ELF-1 (cell line): ENCODE measurements at regions not wholly inside any gene's neighbourhood (a gene's known extent, or its start where the extent isn't known, plus 50 kb on each side); places are given as distances from the start of the nearest gene placed in this dataset.

Source experiments
- DNase-seq: peaks from one replicate; pipeline ENCODE4 v3.0.0-alpha.2; 2016; ENCODE audit warnings: low read depth, low spot score

- DNase-seq, result no peak
Measured at GRCh38 chr7:46812101-46812675, 769.7 kb downstream of the TNS3 start.

DNA sequence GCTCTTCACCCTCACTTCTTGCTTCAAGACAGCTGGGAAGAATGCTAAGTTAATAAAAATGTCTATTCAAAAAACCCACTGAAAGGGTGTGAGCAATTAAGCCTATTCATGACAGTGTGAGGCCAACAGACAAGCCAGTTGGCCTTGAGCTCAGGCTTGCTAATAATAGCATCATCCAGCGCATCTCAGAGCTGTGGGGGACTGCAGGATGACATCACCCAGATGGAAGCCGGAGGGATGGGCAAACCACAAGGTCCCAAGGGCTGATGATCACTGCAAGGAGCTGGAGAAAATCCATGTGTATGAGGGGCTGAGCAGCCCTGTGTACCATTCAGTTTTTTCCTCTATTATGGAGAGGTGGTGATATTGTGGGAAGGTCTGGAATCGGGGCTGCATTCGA lies 770.4 kb downstream of the TNS3 start:
- DNase-seq, result no peak

GRCh38 chr7:46810986-46811385 lies 770.9 kb downstream of the TNS3 start:
- DNase-seq, result no peak

GRCh38 chr7:46809886-46810285 lies 772.0 kb downstream of the TNS3 start:
- peak; percentile 53 for DNase-seq

GRCh38 chr7:46806856-46807255 lies 775.1 kb downstream of the TNS3 start:
- DNase-seq, result no peak

GRCh38 chr7:46802479-46802878 lies 779.4 kb downstream of the TNS3 start:
- no peak for DNase-seq

DNA sequence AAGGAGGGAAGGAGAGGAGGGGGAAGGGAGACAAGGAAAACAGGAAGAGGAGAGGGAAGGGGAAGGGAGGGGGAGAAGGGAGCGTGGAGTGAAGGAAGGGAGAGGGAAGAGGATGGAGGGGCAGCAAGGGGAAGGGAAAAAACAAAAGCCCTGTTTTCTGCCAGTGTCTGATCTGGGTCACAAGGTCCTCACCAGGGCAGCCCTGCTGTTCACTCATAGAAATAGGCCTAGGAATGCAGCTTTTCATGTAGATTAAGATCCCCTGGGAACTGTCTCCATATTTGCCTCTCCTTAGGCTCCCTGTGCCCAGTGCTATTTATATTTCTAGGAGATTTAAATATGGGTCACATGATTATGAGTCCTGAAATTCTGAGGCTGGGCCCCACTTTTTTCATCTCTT lies 790.7 kb downstream of the TNS3 start:
- DNase-seq, result no peak

DNA sequence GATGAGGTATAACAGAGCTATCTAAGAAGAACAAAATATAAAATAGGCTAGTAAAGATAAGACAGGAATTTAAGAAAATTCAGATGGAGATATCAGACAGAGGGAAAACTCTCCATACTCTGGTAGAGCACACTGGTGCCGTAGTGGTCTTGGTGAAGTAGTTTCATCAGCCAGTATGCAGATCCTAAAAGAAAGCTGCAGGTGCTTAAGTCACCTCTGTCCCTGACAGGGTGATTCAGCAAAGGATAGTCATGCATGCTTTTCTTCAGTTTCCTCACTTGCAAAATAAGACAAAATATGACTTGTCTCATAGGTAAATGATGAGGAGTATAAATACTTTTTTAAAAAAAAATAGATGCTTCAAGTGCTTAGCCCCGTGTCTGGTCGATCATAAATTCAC lies 794.9 kb downstream of the TNS3 start:
- no peak for DNase-seq

GRCh38 chr7:46786221-46786954 lies 795.5 kb downstream of the TNS3 start:
- DNase-seq, result no peak

DNA sequence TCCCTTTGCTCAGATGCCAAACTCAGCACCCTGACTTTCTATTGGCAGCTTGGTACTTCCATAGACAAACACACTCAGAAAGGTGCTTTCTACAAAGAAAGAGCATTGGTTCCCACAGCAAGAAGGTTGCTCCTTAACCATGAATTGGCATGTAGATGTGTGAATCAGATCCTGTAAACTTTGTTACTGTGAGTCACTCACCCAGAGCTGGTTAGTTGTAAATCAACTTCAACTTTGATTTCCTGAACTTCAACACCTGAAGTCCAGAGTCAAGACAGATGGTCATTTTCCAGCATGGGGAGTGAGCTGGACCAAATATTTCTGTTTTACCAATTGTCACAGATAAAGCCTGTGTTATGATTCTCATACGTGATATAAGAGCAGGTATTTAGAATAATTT lies 797.2 kb downstream of the TNS3 start:
- DNase-seq, result no peak

GRCh38 chr7:46781901-46782439 lies 799.9 kb downstream of the TNS3 start:
- no peak for DNase-seq

GRCh38 chr7:46776790-46777189 lies 805.1 kb downstream of the TNS3 start:
- no peak for DNase-seq

GRCh38 chr7:46775776-46776175 lies 806.1 kb downstream of the TNS3 start:
- no peak for DNase-seq

- no peak for DNase-seq
Measured at GRCh38 chr7:46775020-46775419, 806.9 kb downstream of the TNS3 start.

DNA sequence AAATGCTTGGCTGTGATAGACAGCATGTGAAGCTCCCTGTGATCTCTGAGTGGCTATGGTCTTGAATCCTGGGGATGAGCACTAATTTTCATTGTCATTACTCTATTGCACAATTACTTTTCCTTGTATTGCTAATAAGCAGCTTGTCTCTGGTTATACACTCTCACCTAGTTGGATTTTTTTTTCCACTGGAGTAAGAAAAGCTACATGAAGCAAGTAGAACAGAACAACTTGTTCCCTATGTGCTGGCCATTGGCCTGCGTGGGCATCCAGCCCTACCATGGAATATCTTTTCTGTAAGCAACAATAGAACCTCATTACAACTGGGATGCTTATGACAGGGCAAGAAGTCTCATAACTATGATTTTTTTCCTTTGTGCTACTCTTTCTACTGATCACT lies 807.4 kb downstream of the TNS3 start:
- no peak for DNase-seq

- DNase-seq, result no peak
Measured at GRCh38 chr7:46772776-46773175, 809.1 kb downstream of the TNS3 start.

GRCh38 chr7:46767071-46767470 lies 814.8 kb downstream of the TNS3 start:
- DNase-seq, result no peak

DNA sequence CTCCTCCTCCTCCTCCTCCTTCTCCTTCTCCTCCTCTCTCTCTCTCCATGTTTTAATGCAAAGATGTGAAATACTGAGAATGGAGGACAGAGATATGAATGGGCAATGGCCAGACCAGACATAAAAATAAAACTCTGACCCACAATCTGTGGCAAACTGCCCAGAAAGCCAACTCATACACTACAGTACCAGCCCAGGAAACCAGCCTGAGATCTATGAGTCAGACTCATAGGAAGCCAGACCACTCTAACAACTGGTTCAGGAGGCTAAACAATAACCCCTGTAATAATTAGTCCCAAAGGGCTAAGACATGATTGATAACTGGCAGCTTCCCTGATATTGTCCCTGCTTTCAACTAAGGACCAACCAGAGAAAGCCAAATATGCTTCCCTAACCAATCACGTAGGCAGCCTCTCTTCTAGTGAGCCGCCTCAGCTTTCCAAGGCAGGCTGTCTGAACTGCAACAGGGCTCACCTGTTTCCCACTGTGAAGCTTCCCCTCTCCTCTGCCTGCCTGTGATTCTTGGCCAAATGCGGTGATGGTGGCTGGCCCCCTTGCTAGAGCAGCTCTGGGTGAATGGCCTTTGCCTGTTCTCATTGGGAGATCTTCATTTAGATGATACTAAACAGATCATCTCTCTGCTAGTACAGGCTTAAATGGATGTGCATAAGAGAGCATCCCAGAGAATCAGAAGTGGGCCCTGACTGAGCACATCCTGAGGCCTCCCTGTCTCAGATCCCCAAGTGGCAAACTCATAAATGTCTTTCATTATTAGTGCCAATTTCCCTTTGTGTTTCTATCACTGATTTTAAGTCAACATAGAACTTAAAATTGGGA lies 817.6 kb downstream of the TNS3 start:
- no peak for DNase-seq

DNA sequence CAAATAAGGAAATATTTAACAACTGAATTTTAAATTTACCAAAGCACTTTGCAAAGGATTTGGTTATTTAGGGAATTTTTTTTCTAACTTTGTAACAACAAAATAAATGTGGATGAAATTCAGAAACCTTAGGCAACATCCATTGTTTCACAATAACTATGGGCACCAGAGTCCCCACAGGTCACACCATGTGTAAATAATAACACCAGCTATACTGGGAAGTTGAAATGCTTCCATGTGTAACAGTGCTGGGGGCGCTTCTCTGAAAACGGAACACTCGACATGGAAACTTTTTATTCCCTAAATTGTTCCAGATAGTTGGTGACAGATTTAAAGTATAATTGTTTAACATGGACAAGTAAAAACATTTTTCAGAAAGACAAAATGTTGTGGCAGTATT lies 818.6 kb downstream of the TNS3 start:
- no peak for DNase-seq

DNA sequence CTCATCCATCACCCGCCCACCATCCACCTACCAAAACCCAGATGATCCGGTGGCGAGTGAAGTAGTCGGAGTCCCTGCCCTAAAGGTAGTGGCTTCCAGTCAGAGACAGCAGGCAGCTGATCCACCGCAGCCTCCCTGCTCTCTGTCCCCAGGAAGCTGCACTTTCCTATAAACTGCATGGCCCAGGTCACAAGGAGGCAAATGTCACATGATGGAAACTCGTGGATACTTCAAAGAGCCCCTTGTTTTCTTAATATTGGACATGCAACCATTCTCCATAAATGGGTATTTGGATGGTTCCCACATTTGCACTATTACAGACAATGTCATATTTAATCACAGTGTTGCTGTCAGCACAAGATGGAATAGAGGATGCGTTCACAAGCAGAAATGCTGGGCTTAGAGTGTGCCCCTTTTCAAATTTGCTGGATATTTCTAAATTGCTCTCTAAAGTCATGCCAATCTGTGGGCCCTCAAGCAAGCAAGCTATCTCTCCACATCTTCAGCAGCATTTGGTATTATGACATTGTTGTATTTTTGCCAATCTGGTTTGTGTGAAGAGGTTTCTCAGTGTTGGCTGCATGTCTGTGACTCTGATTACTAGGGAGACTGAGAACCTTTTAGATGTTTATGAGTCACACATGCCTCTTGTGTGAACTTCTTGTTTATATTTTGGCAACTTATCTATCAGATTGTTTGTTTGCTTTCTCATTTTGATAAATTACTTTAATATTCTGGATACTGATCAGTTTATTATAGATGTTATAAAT lies 822.0 kb downstream of the TNS3 start:
- DNase-seq, result no peak

GRCh38 chr7:46756996-46757395 lies 824.9 kb downstream of the TNS3 start:
- DNase-seq, result peak; percentile 30

- no peak for DNase-seq
Measured at GRCh38 chr7:46756256-46756655, 825.7 kb downstream of the TNS3 start.
